GM06990 (cell line): ENCODE measurements at regions not wholly inside any gene's neighbourhood (a gene's known extent, or its start where the extent isn't known, plus 50 kb on each side); places are given as distances from the start of the nearest gene placed in this dataset.

Source experiments
- DNase-seq: peaks from one replicate; pipeline ENCODE4 v3.0.0-alpha.2; 2011; ENCODE audit not compliant: insufficient read length; ENCODE audit errors: extremely low read depth
- H3K27me3 ChIP-seq: replicated peaks from 2 replicates; pipeline ENCODE4 v1.6.0; 2011; ENCODE audit warnings: low read length; ENCODE audit not compliant: control insufficient read depth, insufficient read depth
- H3K36me3 ChIP-seq: 2 replicates; pipeline ENCODE4 v1.5.1; 2011; ENCODE audit warnings: low read length; ENCODE audit not compliant: control insufficient read depth, insufficient read depth
- H3K4me3 ChIP-seq: replicated peaks from 2 replicates; pipeline ENCODE4 v1.5.1; 2011; ENCODE audit warnings: low read depth, mild to moderate bottlenecking, control low read depth, low read length
- CTCF ChIP-seq: IDR thresholded peaks from 2 replicates; pipeline ENCODE4 v1.5.1; 2011; ENCODE audit warnings: low read length, control low read depth, mild to moderate bottlenecking, inconsistent platforms; ENCODE audit not compliant: insufficient read depth, poor library complexity, severe bottlenecking

GRCh38 chr3:10632125-10632524 is 126.7 kb upstream of the ATP2B2 start:
- H3K36me3 ChIP-seq, result no peaks in the 10 kb centered on the region
- no peaks in the 10 kb centered on the region; the same call in 1 of the 2 replicates for H3K27me3 ChIP-seq

GRCh38 chr3:10632741-10633140 is 127.4 kb upstream of the ATP2B2 start:
- no peak for DNase-seq

More at GRCh38 chr3:10632125-10632524, 126.7 kb upstream of the ATP2B2 start:
- H3K4me3 ChIP-seq, result no peak overlapping the region
- no peak for TF ChIP-seq CTCF
- no peak for DNase-seq

GRCh38 chr3:10635446-10636076 is 130.2 kb upstream of the ATP2B2 start:
- TF ChIP-seq CTCF, result no peak
- no peaks in the 10 kb centered on the region for H3K36me3 ChIP-seq
- no peak for DNase-seq
- no peak overlapping the region for H3K4me3 ChIP-seq
- no peaks in the 10 kb centered on the region; the same call in 1 of the 2 replicates for H3K27me3 ChIP-seq

More at GRCh38 chr3:10632741-10633140, 127.4 kb upstream of the ATP2B2 start:
- Histone ChIP-seq H3K36me3 (no peaks in the 10 kb centered on the region), H3K4me3 (no peak overlapping the region), H3K27me3 (no peaks in the 10 kb centered on the region; the same call in 1 of the 2 replicates)
- TF ChIP-seq CTCF, result no peak

- TF ChIP-seq CTCF, result no peak
- no peaks in the 10 kb centered on the region for H3K36me3 ChIP-seq
- no peak overlapping the region for H3K4me3 ChIP-seq
- DNase-seq, result no peak
- no peaks in the 10 kb centered on the region; the same call in 1 of the 2 replicates for H3K27me3 ChIP-seq
Measured at GRCh38 chr3:10637342-10637741, 132.0 kb upstream of the ATP2B2 start.

- no peaks in the 10 kb centered on the region for H3K36me3 ChIP-seq
- no peak for TF ChIP-seq CTCF
Measured at GRCh38 chr3:10638466-10638865, 133.1 kb upstream of the ATP2B2 start.

More at GRCh38 chr3:10638466-10638865, 133.1 kb upstream of the ATP2B2 start:
- no peak overlapping the region for H3K4me3 ChIP-seq
- no peaks in the 10 kb centered on the region; the same call in 1 of the 2 replicates for H3K27me3 ChIP-seq
- no peak for DNase-seq
